HG03558 (cell line): ENCODE measurements at regions not wholly inside any gene's neighbourhood (a gene's known extent, or its start where the extent isn't known, plus 50 kb on each side); places are given as distances from the start of the nearest gene placed in this dataset.

ENCODE experiments used
- ATAC-seq: cut with Tn5 transposase; IDR thresholded peaks from one replicate; pipeline ENCODE4 v1.9.1; 2021; ENCODE audit warnings: moderate number of reproducible peaks; ENCODE audit not compliant: unreplicated experiment; ENCODE audit errors: extremely low read depth

GRCh38 chr14:62126879-62127478 is 364.8 kb downstream of the SNAPC1 start:
- peak; percentile 57 for ATAC-seq

GRCh38 chr14:62130441-62130840 is 368.2 kb downstream of the SNAPC1 start:
- no peak for ATAC-seq

GRCh38 chr14:62133776-62134550 is 371.7 kb downstream of the SNAPC1 start:
- no peak for ATAC-seq

GRCh38 chr14:62138593-62138992 is 376.4 kb downstream of the SNAPC1 start:
- no peak for ATAC-seq

- no peak for ATAC-seq
Measured at GRCh38 chr14:62141139-62141538, 378.9 kb downstream of the SNAPC1 start.

GRCh38 chr14:62143245-62143644 is 381.0 kb downstream of the SNAPC1 start:
- no peak for ATAC-seq

GRCh38 chr14:62144863-62145262 is 382.6 kb downstream of the SNAPC1 start:
- ATAC-seq: no peak

GRCh38 chr14:62146030-62146429 is 383.8 kb downstream of the SNAPC1 start:
- ATAC-seq: no peak

GRCh38 chr14:62156052-62156451 is 393.8 kb downstream of the SNAPC1 start:
- ATAC-seq: no peak

- no peak for ATAC-seq
Measured at GRCh38 chr14:62158779-62159178, 396.6 kb downstream of the SNAPC1 start.

- ATAC-seq: no peak
Measured at GRCh38 chr14:62159314-62159713, 397.1 kb downstream of the SNAPC1 start.

- no peak for ATAC-seq
Measured at GRCh38 chr14:62162998-62163589, 400.9 kb downstream of the SNAPC1 start.

- no peak for ATAC-seq
Measured at GRCh38 chr14:62168564-62169155, 406.4 kb downstream of the SNAPC1 start.

- ATAC-seq: peak; percentile 62
Measured at GRCh38 chr14:62179367-62180018, 417.3 kb downstream of the SNAPC1 start.

GRCh38 chr14:62181591-62181990 is 419.4 kb downstream of the SNAPC1 start:
- ATAC-seq: no peak

- no peak for ATAC-seq
Measured at GRCh38 chr14:62185078-62185477, 422.9 kb downstream of the SNAPC1 start.

GRCh38 chr14:62187265-62187664 is 425.0 kb downstream of the SNAPC1 start:
- ATAC-seq: no peak

- no peak for ATAC-seq
Measured at GRCh38 chr14:62189698-62190097, 427.5 kb downstream of the SNAPC1 start.

- ATAC-seq: no peak
Measured at GRCh38 chr14:62206456-62206855, 444.2 kb downstream of the SNAPC1 start.

GRCh38 chr14:62209287-62209899 is 447.2 kb downstream of the SNAPC1 start:
- ATAC-seq: no peak
